Mammary epithelial cell (primary cell): ENCODE measurements at regions not wholly inside any gene's neighbourhood (a gene's known extent, or its start where the extent isn't known, plus 50 kb on each side); places are given as distances from the start of the nearest gene placed in this dataset.

Experiments used
- EZH2 ChIP-seq: IDR thresholded peaks from 2 replicates; pipeline ENCODE4 v1.6.1; 2012; ENCODE audit warnings: low read length, inconsistent platforms, borderline replicate concordance
- TF ChIP-seq, protein P1 (sequence below), 2 donors: IDR thresholded peaks in 1 of 2; conservative IDR thresholded peaks in 1 of 2; 2 replicates each; pipeline ENCODE4 v1.5.1; 2011 to 2012; ENCODE audit warnings: inconsistent platforms in 2 of 2, low read length in 2 of 2, mild to moderate bottlenecking in 2 of 2, control low read depth in 1 of 2, low read depth in 1 of 2; ENCODE audit not compliant: insufficient read depth in 1 of 2; ENCODE audit errors: extremely low read depth in 1 of 2

DNA sequence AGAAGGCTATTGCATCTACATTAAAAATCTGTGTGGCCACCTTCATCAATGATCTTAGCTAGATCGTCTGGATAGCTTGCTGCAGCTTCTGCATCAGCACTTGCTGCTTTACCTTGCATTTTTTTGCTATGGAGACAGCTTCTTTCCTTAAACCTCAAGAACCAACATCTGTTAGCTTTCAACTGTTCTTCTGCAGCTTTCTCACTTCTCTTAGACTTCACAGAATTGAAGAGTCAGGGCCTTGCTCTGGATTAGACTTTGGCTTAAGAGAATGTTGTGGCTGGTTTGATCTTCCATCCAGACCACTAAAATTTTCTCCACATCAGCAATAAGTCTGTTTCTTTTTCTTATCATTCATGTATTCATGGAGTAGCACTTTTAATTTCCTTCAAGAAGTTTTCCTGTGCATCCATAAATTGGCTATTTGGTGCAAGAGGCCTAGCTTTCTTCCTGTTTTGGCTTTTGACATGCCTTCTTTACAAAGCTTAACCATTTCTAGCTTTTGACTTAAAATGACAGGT, 54.4 kb upstream of the MAP4K4 start:
- TF ChIP-seq, protein P1, sequence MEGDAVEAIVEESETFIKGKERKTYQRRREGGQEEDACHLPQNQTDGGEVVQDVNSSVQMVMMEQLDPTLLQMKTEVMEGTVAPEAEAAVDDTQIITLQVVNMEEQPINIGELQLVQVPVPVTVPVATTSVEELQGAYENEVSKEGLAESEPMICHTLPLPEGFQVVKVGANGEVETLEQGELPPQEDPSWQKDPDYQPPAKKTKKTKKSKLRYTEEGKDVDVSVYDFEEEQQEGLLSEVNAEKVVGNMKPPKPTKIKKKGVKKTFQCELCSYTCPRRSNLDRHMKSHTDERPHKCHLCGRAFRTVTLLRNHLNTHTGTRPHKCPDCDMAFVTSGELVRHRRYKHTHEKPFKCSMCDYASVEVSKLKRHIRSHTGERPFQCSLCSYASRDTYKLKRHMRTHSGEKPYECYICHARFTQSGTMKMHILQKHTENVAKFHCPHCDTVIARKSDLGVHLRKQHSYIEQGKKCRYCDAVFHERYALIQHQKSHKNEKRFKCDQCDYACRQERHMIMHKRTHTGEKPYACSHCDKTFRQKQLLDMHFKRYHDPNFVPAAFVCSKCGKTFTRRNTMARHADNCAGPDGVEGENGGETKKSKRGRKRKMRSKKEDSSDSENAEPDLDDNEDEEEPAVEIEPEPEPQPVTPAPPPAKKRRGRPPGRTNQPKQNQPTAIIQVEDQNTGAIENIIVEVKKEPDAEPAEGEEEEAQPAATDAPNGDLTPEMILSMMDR (conservative IDR thresholded peaks at IDR 0.05 in 1 of 2, IDR thresholded peaks at IDR 0.05 in 1 of 2; ENCODE audit: extremely low read depth in 1 of 2, insufficient read depth in 1 of 2, low read depth in 1 of 2, low read length in 2 of 2): no peak
- no peak for TF ChIP-seq EZH2
